Stimulated activated CD4-positive, alpha-beta T cell treated with anti-CD3 and anti-CD28 coated beads, Interleukin-4, amount 100 ng/mL, for 48 hours (primary cell): ENCODE measurements at regions not wholly inside any gene's neighbourhood (a gene's known extent, or its start where the extent isn't known, plus 50 kb on each side); places are given as distances from the start of the nearest gene placed in this dataset.
"Not testable (repeated sequence)": the region's sequence is repeated elsewhere in the genome, so short reads cannot be mapped to it uniquely, and the experiment has no call there.

Experiments used
- DNase-seq, 2 donors: peaks; one replicate each; pipeline ENCODE4 v3.0.0-alpha.2; 2020; ENCODE audit warnings: low read depth in 2 of 2

DNA sequence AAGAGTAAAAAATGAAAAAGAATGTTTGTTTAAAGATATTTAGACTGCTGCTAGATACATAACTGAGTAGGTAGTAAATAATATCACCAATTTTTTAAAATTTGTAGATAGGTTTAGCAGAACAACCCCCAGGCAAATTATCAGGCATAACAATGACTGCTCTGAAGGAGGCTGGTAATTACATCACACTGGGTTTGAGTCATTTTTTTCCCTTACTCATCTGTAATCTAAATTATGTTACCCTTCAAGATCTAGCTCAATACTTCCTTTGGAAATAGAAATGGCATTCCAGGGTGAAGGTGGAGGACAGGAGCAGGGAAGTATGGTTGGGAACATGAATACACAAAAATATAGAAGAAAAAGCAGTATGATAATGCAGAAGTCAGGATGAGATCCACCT lies 431.6 kb upstream of the MAOA start:
- DNase-seq = no peak

DNA sequence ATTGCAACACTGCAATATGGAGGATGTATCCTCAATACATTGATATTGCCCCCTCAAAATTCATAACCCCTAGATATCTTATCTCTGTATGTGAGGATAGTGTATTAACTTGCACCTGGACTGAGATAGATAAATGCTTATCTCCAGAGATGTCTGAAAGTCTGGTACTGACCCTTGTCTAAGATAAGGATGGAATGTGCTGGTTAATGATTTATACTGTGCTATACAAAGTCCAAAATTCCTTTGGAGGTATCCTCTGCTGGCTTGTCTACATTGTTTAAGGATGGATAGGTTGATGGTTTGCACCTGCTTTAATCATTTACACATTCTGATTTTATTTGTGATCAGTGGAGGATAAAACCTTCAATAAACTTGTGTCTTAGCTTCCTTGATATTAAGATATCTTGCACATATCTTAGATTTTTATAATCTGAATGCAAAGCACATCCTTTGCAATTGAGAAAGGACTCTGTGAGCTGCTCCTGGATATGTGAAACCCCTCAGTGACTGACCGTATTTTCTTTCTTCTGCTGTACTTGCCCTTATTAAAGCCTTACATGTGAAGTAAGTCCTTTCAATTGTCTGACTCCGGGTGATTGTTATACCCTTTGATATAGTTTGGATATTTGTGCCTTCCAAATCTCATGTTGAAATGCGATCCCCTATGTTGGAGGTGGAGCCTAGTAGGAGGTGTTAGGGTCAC lies 430.3 kb upstream of the MAOA start:
- DNase-seq = no peak

DNA sequence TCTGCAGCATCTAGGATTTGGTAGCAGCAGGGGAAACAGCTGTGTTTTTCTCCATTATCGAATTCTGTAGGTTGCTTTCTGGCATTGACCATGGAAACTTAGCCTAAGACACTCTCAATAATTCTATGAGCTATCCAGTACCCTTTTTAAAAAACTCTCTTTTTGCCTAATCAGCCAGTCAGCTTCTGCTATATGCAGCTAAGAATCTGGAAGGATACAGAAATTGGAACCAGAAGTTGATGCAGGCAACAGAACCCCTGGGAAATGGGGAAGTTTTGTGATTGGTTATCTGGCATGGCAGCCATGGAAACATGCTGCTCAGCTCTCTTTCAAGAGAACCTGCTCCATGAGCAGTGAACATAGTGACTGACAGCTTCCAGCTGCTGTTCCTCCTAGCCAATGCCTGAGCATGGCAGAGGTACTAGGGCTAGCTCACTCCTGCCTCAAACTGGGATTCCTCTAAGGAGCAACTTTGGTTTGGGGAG lies 417.6 kb upstream of the MAOA start:
- no peak for DNase-seq

- no peak for DNase-seq
Observed at GRCh38 chrX:43239356-43239755, 416.7 kb upstream of the MAOA start.

DNA sequence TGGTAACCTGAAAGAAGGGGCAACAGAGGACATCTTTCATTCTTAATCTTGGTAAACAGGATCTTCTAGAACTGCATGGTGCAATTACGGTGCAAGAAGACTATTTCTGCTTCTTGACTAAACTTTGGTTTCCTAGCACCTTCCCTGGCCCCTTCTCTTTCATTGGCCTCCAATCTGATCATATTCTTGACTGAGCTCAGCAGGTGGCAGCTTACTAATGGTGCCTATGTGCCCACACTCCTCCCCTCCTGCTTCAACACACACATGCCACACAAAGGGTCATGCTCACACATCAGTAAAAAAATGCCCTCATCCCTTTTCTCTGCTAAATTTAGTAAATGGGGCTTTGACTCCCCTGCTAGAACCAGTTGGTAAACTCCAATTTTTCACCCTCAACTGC lies 400.5 kb upstream of the MAOA start:
- no peak for DNase-seq

DNA sequence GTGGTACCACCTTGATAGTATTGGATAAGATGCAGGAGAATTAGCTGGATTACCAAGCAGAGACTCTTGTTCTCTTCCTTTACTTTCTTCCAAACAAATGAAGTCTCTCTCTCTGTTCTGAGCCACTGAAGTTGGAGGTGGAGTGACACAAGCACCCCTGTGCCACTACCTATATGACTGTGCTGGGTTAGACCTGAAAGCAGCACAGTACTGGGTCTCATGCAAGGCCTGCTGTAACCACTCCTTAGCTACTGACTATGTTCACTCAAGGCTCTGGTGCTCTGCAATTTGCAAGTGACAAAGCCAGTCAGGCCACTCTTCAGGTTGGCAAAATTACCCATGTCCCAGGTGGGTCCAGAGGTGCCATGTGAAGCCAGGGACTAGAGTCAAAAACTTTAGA lies 389.6 kb upstream of the MAOA start:
- no peak for DNase-seq

GRCh38 chrX:43267652-43268051 lies 388.4 kb upstream of the MAOA start:
- no peak for DNase-seq

DNA sequence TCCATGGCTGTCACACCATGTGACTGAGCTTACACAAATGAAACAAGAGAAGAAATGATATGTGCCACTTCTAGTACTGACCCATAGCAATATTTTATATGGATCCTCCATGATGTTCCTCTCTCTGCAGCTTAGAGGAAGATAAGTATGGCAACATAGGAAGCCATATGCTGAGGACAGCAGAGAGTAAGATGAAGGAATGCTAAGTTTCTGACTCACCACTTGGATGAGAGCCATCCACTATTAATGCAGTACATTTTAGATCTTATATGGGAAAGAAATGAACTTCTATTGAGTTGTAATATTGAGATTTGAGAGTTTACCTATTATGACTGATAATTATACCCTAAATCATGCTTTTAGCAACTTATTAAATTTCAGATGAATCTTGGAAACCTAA lies 386.9 kb upstream of the MAOA start:
- DNase-seq = no peak

DNA sequence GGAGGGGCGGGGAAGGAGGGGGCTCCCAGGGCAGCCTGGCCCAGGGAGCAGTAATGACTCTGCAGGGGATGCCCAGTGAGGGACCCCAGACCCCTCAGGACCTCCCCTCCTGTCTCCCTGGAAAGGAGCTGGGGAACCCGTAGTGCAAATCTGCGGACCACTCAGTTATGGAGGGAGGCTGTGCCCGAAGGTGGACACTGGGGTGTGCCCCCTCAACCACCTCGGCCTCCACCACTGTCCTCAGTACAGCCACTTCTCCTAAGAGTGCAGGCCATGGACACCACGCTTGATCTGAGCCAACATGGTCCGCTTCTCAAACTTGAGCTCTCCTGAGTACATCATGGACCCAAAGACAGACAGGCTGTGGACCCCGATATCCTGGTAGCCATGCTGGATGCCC lies 378.2 kb upstream of the MAOA start:
- no peak for DNase-seq

GRCh38 chrX:43278440-43278839 lies 377.7 kb upstream of the MAOA start:
- DNase-seq = no peak

DNA sequence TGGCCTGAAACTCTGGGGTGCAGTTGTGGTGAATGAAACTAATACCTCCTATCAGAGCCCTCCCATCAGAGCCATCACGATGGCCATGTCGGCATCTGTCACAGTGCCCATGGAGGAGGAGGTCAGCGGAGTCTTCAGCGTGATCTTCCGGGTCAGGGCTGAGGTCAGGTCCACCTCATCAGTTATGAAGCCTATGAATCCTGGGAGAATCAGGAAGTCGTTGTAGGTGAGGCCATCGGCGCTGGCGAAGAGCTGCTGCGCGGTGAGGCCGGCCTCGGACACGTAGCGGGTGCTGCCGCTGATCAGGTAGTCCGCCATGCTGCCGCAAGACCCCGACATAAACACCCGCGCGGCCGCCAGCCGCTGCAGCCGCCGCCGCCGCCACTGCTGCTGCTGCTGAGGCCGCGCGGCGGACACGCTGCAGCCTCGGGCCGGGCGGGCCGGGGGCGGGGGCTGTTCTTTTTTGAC lies 376.7 kb upstream of the MAOA start:
- DNase-seq = no peak

DNA sequence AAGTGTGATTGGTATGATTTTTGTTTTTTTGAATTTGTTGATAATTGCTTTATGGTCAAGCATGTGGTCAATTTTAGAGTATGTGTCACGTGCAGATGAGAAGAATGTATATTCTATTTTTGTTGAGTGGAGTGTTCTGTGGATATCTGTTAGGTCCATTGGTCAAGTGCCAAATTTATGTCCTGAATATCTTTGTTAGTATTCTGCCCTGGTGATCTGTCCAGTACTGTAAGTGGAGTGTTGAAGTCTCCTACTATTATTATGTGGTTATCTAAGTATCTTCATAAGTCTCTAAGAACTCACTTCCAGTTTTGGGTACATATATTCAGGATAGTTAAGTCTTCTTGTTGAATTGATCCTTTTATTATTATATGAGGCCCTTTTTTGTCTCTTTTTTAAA lies 372.9 kb upstream of the MAOA start:
- no peak for DNase-seq

GRCh38 chrX:43311625-43312024 lies 344.5 kb upstream of the MAOA start:
- DNase-seq = not testable (repeated sequence)

DNA sequence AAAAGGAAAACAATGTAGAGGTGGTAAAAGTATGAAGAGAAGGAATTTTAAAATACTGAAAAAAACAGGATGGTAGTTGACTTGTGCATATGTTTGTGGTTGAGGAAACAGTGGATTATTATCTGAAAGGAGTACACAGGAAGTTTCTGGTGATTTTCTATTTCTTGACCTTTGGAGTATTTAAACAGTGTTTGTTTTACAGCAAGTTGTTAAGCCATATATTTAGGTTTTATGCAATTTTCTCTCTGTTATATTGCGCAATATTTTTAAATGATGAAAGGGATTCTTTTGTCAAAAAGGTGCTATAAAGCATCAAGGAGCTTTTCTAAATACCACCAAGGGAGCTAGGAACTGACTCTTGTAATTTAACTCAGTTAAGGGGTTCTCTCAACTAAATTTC lies 343.1 kb upstream of the MAOA start:
- no peak for DNase-seq

- DNase-seq = no peak
Observed at GRCh38 chrX:43314525-43314924, 341.6 kb upstream of the MAOA start.

- no peak for DNase-seq
Observed at GRCh38 chrX:43315622-43316021, 340.5 kb upstream of the MAOA start.

GRCh38 chrX:43316146-43316545 lies 340.0 kb upstream of the MAOA start:
- DNase-seq = no peak

GRCh38 chrX:43317378-43317777 lies 338.7 kb upstream of the MAOA start:
- no peak for DNase-seq

GRCh38 chrX:43328358-43328946 lies 327.6 kb upstream of the MAOA start:
- no peak for DNase-seq

DNA sequence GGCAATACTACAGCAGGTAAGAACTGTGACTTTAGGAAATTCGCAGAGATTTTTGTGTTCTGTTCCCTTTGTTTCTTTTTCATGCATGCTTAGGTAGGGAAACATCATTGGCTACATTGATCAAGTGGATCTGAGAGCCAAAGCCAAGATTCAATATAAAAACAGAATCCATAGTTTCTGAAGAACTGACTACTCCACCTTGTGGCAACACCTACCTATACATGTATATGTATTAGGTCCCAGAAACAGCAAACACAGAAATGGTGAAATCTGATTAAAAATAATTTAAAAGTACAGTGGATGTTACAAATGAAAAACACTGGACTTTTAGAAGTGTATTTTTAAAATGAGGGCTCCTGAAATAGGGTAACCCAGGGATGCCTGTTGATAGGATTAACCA lies 322.6 kb upstream of the MAOA start:
- no peak for DNase-seq

DNA sequence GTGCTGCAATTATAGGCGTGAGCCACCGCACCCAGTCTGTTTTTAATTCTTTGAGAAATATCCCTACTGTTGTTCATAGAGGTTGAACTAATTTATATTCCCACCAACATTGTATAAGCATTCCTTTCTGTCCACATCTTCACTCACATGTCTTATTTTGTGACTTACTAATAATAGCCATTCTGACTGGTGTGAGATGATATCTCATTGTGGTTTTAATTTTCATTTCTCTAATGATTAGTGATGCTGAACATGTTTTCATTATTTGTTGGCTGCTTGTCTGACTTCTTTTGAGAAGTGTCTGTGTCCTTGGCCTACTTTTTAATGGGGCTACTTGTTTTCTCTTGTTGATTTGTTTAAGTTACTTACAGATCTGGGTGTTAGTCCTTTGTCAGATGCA lies 310.9 kb upstream of the MAOA start:
- no peak for DNase-seq

DNA sequence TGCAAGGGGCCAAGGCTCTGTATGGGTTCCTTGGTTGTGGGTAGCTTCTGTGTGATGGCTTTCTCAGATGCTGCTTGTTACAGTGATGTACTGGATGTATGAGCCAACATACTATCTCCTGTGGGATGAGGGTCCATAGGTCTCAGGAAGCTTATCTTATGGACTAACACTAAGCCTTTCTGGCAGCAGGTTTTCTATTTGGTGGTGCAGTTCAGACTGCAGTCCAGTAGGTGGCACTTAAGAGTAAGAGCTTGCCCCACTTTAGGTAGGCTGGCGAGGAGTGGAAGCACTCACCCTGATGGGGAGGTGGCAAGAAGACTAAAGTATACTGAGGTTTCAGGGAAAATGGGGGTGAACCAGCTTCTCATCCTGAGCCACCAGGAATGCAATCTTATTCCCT lies 306.7 kb upstream of the MAOA start:
- DNase-seq = peak; percentile 1 to 11

DNA sequence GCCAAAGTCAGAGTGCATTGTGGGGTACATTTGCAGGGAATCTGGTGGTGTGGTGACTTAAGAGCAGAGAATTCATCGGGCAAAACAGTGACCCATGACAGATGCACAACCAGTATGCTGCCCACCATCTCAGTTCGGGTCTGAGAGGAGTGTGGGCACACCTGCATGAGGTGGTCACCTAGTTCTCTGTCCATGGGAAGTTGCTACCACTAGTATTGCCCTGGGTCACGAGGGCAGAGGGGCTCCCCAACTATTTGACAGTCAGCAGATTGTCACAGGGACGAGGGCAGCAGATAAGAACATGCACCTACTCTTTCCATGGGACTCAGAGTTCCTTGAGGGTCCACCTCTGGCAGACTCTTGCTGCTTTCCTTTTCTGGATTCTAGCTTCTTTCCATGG lies 305.2 kb upstream of the MAOA start:
- DNase-seq = no peak

- no peak for DNase-seq
Observed at GRCh38 chrX:43357741-43358140, 298.4 kb upstream of the MAOA start.
